Immature natural killer cell (primary cell): ENCODE measurements at regions not wholly inside any gene's neighbourhood (a gene's known extent, or its start where the extent isn't known, plus 50 kb on each side); places are given as distances from the start of the nearest gene placed in this dataset.
"Not testable (repeated sequence)": the region's sequence is repeated elsewhere in the genome, so short reads cannot be mapped to it uniquely, and the experiment has no call there.

Experiments used
- DNase-seq, 3 donors: peaks; one replicate each; pipeline ENCODE4 v3.0.0; 2022; ENCODE audit warnings: mixed read lengths in 1 of 3
- H3K27ac Mint-ChIP-seq, 6 donors: one replicate each; pipeline ENCODE4 v1.8.0; 2020; ENCODE audit warnings: mixed read lengths in 6 of 6, mild to moderate bottlenecking in 5 of 6, inconsistent platforms in 4 of 6, moderate library complexity in 3 of 6
- H3K27me3 Mint-ChIP-seq, 3 donors: one replicate each; pipeline ENCODE4 v1.8.0; 2020 to 2021; ENCODE audit warnings: low read depth in 3 of 3, mild to moderate bottlenecking in 3 of 3, mixed read lengths in 3 of 3, moderate library complexity in 3 of 3, inconsistent platforms in 1 of 3
- H3K36me3 Mint-ChIP-seq, 3 donors: one replicate each; pipeline ENCODE4 v1.8.0; 2020; ENCODE audit warnings: mixed read lengths in 3 of 3, inconsistent platforms in 2 of 3, mild to moderate bottlenecking in 2 of 3
- H3K4me1 Mint-ChIP-seq, 2 donors: one replicate each; pipeline ENCODE4 v1.8.0; 2020; ENCODE audit warnings: inconsistent platforms in 2 of 2, mild to moderate bottlenecking in 2 of 2, mixed read lengths in 2 of 2, moderate library complexity in 1 of 2
- H3K4me3 Mint-ChIP-seq, 5 donors: one replicate each; pipeline ENCODE4 v1.8.0; 2020; ENCODE audit warnings: mild to moderate bottlenecking in 5 of 5, mixed read lengths in 5 of 5, inconsistent platforms in 3 of 5, moderate library complexity in 3 of 5
- H3K9me3 Mint-ChIP-seq, 6 donors: one replicate each; pipeline ENCODE4 v1.8.0; 2020; ENCODE audit warnings: mild to moderate bottlenecking in 6 of 6, mixed read lengths in 6 of 6, inconsistent platforms in 4 of 6, moderate library complexity in 3 of 6

DNA sequence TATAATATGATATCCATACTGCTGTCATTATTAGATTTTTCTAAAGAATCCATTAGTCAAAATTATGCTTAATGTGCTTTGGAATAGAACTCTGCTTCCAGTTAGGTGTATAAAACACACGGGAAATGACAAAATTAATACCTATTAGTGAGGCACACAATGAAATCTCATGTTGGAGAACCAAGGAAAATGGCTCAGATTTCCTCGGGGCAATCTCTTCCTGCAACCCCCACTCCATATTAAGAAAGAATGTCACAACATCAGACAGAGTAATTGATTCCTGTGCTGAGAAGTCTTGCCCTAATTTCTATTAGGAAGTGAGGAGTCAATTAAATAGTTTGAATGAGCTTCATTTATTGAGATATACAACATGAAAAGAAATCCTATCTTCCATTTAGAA lies 299.8 kb upstream of the KITLG start:
- Mint-ChIP-seq H3K27me3 (peaks cover 0 to 3% (median 3%) of the 10 kb centered on the region in 3 donors), H3K9me3 (peaks cover 0 to 10% (median 1%) of the 10 kb centered on the region in 6 donors), H3K27ac (no peak overlapping the region), H3K4me3 (no peak overlapping the region), H3K4me1 (no peaks in the 10 kb centered on the region), H3K36me3 (no peaks in the 10 kb centered on the region)
- DNase-seq, result no peak

GRCh38 chr12:88878295-88878694 lies 298.0 kb upstream of the KITLG start:
- H3K9me3 Mint-ChIP-seq, result peaks cover 0 to 7% (median 1%) of the 10 kb centered on the region in 6 donors
- no peak for DNase-seq

GRCh38 chr12:88876857-88877256 lies 296.6 kb upstream of the KITLG start:
- H3K27ac Mint-ChIP-seq, result no peak overlapping the region
- no peak overlapping the region for H3K4me3 Mint-ChIP-seq
- H3K4me1 Mint-ChIP-seq, result no peaks in the 10 kb centered on the region
- DNase-seq, result no peak
- no peaks in the 10 kb centered on the region for H3K36me3 Mint-ChIP-seq
- peaks cover 0 to 6% (median 1%) of the 10 kb centered on the region in 6 donors for H3K9me3 Mint-ChIP-seq
- peaks cover 0 to 3% (median 3%) of the 10 kb centered on the region in 3 donors for H3K27me3 Mint-ChIP-seq

More at GRCh38 chr12:88878295-88878694, 298.0 kb upstream of the KITLG start:
- Mint-ChIP-seq H3K27ac (no peak overlapping the region), H3K36me3 (no peaks in the 10 kb centered on the region), H3K27me3 (peaks cover 0 to 3% (median 3%) of the 10 kb centered on the region in 3 donors), H3K4me3 (no peak overlapping the region), H3K4me1 (no peaks in the 10 kb centered on the region)

DNA sequence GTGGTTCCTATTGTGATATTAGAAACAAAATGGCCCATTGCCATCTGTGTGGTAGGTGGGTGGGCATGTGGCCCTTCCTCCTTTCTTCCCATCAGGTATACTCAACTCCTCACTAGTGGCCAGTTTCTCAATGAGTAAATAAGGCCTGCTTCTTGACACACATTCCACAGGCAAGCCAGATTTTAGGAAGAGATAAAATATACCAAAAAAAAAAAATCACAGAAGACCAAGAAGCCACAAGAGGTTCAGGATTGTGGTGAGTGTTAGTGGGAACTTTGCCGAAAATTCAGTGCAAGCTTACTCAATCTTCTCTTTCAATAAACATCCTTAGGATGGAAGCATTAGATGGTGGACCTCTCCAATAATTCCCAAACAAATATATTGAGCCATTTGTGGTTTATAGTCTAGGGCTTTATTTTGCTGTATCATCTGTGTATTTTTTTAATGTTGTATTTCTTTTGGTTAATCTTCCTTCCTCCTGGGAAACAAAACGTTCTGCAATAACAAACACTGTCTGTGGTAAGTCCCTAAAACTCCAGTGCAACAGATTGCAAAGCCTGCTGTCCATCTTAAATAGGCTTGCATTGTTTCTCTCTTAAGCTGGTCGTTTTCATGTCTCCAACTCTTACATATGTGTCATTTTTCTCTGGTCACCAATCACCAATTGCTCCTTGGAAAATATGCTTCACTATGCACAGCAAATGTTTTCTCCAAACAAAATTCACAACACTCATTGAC lies 289.9 kb upstream of the KITLG start:
- H3K9me3 Mint-ChIP-seq, result peaks cover 0 to 1% (median 0%) of the 10 kb centered on the region in 6 donors
- H3K4me3 Mint-ChIP-seq, result no peak overlapping the region
- no peaks in the 10 kb centered on the region for H3K36me3 Mint-ChIP-seq
- no peaks in the 10 kb centered on the region for H3K27me3 Mint-ChIP-seq
- no peak overlapping the region for H3K27ac Mint-ChIP-seq
- DNase-seq, result no peak
- no peaks in the 10 kb centered on the region for H3K4me1 Mint-ChIP-seq

DNA sequence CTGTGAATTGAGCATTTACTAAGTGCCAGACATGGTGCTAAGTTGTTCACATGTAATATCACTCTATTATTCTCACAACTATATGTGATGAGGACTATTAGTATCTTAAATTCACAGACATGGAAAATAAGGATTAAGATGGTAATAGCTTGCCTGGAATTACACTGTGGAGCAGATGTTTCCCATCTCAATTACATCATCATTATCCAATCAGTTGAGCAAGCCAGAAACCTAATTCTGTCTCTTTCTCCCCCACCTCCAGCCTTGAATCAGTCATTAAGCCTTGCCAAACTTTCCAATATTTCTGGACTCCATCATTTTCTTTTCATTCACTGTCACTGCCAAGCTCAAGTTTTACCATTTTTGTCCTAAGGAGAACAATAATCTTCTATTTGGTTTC lies 287.8 kb upstream of the KITLG start:
- Mint-ChIP-seq H3K36me3 (no peaks in the 10 kb centered on the region), H3K9me3 (peaks cover 0 to 5% (median 0%) of the 10 kb centered on the region in 6 donors), H3K4me1 (no peaks in the 10 kb centered on the region), H3K27me3 (no peaks in the 10 kb centered on the region), H3K4me3 (no peak overlapping the region), H3K27ac (no peak overlapping the region)
- no peak for DNase-seq

DNA sequence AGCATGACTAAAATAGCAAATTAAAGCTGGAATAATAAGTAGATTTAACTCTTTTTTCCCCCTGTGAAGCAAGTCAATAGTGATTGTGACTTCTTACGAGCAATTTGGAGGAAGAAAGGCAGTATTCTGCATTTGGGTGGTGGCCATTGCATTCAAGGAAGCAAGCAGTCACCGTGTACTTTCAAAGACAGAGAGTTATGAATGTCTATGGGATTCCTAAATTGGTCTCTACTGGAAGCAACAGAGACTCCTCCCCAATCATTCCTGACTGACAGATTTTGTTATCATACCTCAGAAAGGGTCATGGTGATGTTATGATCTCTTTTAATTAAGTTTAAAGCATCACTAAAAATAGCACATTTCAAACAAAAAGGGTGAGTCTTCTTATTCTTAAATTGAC lies 287.2 kb upstream of the KITLG start:
- Mint-ChIP-seq H3K36me3 (no peaks in the 10 kb centered on the region), H3K27me3 (no peaks in the 10 kb centered on the region), H3K4me3 (no peak overlapping the region), H3K9me3 (peaks cover 0 to 5% (median 0%) of the 10 kb centered on the region in 6 donors), H3K27ac (no peak overlapping the region), H3K4me1 (no peaks in the 10 kb centered on the region)
- no peak for DNase-seq

DNA sequence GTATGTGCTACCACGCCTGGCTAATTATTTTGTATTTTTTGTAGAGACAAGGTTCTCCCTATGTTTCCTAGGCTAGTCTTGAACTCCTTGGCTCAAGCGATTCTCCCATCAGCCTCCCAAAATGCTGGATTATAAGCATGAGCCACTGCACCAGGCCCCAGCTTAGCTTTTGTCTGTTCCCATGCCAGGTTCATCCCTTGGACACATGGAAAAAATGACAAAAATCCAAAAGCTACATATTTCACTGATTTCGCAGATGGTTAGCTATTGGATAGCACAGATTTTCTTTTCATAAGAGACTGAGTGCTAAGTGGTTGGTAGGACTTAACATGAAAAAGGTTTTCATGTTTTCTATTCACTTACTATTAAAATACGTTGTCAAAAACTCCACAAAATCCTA lies 286.6 kb upstream of the KITLG start:
- no peaks in the 10 kb centered on the region for H3K4me1 Mint-ChIP-seq
- DNase-seq, result no peak
- H3K27ac Mint-ChIP-seq, result no peak overlapping the region
- no peaks in the 10 kb centered on the region for H3K36me3 Mint-ChIP-seq
- H3K4me3 Mint-ChIP-seq, result no peak overlapping the region
- peaks cover 0 to 5% (median 0%) of the 10 kb centered on the region in 6 donors for H3K9me3 Mint-ChIP-seq
- no peaks in the 10 kb centered on the region for H3K27me3 Mint-ChIP-seq

GRCh38 chr12:88865537-88865936 lies 285.3 kb upstream of the KITLG start:
- no peaks in the 10 kb centered on the region for H3K27me3 Mint-ChIP-seq
- H3K4me1 Mint-ChIP-seq, result no peaks in the 10 kb centered on the region
- peaks cover 0 to 5% (median 0%) of the 10 kb centered on the region in 6 donors for H3K9me3 Mint-ChIP-seq
- H3K4me3 Mint-ChIP-seq, result no peak overlapping the region
- DNase-seq, result no peak
- no peak overlapping the region for H3K27ac Mint-ChIP-seq
- H3K36me3 Mint-ChIP-seq, result no peaks in the 10 kb centered on the region

DNA sequence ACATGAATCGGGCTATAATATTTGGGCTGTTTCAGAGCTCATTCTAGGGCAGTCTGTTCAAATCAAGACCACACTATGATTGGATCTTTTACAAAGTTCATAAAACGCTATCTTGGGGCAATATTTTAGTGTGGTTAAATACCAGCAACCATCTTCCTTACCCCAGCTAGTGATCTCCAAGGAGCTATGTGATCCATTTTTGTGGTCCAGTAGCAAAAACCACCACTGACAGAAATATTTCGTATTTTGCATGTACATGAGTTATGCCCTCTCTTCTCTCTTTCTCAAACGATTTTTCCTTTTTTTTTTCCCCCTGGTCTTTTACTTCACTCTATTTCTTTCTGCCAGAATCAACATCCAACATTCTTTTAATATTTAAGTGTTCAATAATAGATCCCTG lies 280.6 kb upstream of the KITLG start:
- no peak for DNase-seq
- H3K27ac Mint-ChIP-seq, result no peak overlapping the region
- no peak overlapping the region for H3K4me3 Mint-ChIP-seq
- H3K27me3 Mint-ChIP-seq, result no peaks in the 10 kb centered on the region
- H3K4me1 Mint-ChIP-seq, result no peaks in the 10 kb centered on the region
- H3K9me3 Mint-ChIP-seq, result peaks cover 0 to 5% (median 1%) of the 10 kb centered on the region in 6 donors
- H3K36me3 Mint-ChIP-seq, result no peaks in the 10 kb centered on the region

GRCh38 chr12:88856201-88856600 lies 275.9 kb upstream of the KITLG start:
- DNase-seq, result no peak
- H3K27ac Mint-ChIP-seq, result no peak overlapping the region
- H3K36me3 Mint-ChIP-seq, result no peaks in the 10 kb centered on the region
- H3K9me3 Mint-ChIP-seq, result peaks cover 0 to 3% (median 0%) of the 10 kb centered on the region in 6 donors
- no peaks in the 10 kb centered on the region for H3K27me3 Mint-ChIP-seq
- H3K4me3 Mint-ChIP-seq, result no peak overlapping the region
- no peaks in the 10 kb centered on the region for H3K4me1 Mint-ChIP-seq

DNA sequence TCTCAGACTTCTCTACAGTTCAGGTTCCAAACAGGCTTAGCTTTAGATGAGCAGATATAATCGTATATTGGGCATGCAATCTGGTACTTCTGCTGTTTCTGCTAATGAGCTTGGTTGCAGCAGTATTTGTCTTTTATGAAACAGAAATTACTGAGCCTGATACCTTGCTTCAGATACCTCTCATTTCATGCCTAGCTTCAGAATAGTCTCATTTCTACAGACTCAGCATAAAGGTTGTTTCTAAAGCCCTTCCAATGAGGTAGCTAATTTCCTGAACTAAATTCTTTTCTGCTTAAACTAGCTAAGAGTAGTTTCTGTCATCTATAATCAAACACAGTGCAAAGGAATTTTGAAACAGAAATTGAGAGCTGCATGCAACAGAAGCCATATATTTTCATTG lies 275.0 kb upstream of the KITLG start:
- Mint-ChIP-seq H3K9me3 (peaks cover 0 to 6% (median 0%) of the 10 kb centered on the region in 6 donors), H3K4me1 (no peaks in the 10 kb centered on the region), H3K4me3 (no peak overlapping the region), H3K27me3 (no peaks in the 10 kb centered on the region), H3K36me3 (no peaks in the 10 kb centered on the region), H3K27ac (no peak overlapping the region)
- no peak for DNase-seq

- Mint-ChIP-seq H3K9me3 (peaks cover 0 to 6% (median 0%) of the 10 kb centered on the region in 6 donors), H3K36me3 (no peaks in the 10 kb centered on the region), H3K27me3 (peaks cover 0 to 2% (median 0%) of the 10 kb centered on the region in 3 donors), H3K4me3 (no peak overlapping the region), H3K27ac (no peak overlapping the region), H3K4me1 (no peaks in the 10 kb centered on the region)
- DNase-seq, result no peak
These were observed 274.0 kb upstream of the KITLG start for GRCh38 chr12:88854260-88854659.

DNA sequence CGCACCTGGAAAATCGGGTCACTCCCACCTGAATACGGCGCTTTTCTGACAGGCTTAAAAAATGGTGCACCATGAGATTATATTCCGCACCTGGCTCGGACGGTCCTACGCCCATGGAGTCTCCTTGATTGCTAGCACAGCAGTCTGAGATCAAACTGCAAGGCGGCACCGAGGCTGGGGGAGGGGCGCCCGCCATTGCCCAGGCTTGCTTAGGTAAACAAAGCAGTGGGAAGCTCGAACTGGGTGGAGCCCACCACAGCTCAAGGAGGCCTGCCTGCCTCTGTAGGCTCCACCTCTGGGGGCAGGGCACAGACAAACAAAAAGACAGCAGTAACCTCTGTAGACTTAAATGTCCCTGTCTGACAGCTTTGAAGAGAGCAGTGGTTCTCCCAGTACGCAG lies 267.0 kb upstream of the KITLG start:
- H3K4me1 Mint-ChIP-seq, H3K27me3 Mint-ChIP-seq, DNase-seq, H3K36me3 Mint-ChIP-seq, H3K27ac Mint-ChIP-seq, H3K4me3 Mint-ChIP-seq: not testable (repeated sequence)
- peaks cover 2 to 11% (median 5%) of the 10 kb centered on the region in 6 donors for H3K9me3 Mint-ChIP-seq

- DNase-seq, result no peak
- peaks cover 0 to 3% (median 0%) of the 10 kb centered on the region in 3 donors for H3K36me3 Mint-ChIP-seq
- H3K27ac Mint-ChIP-seq, result no peak overlapping the region
- H3K27me3 Mint-ChIP-seq, result peaks cover 0 to under 1% (median 0%) of the 10 kb centered on the region in 3 donors
- H3K4me1 Mint-ChIP-seq, result no peaks in the 10 kb centered on the region
- H3K9me3 Mint-ChIP-seq, result peaks cover 4 to 23% (median 14%) of the 10 kb centered on the region in 6 donors
- H3K4me3 Mint-ChIP-seq, result no peak overlapping the region
These were observed 264.2 kb upstream of the KITLG start for GRCh38 chr12:88844426-88844825.

- no peak for DNase-seq
- no peaks in the 10 kb centered on the region for H3K27me3 Mint-ChIP-seq
- no peaks in the 10 kb centered on the region for H3K4me1 Mint-ChIP-seq
- peaks cover 0 to 3% (median 0%) of the 10 kb centered on the region in 3 donors for H3K36me3 Mint-ChIP-seq
- no peak overlapping the region for H3K27ac Mint-ChIP-seq
- H3K4me3 Mint-ChIP-seq, result no peak overlapping the region
- peaks cover 12 to 36% (median 19%) of the 10 kb centered on the region in 6 donors for H3K9me3 Mint-ChIP-seq
These were observed 262.0 kb upstream of the KITLG start for GRCh38 chr12:88842314-88842713.
